Cerebellar nuclear complex (tissue), 1 donor: ENCODE measurements at regions not wholly inside any gene's neighbourhood (a gene's known extent, or its start where the extent isn't known, plus 50 kb on each side); places are given as distances from the start of the nearest gene placed in this dataset.

Source experiments
- DNase-seq, 2 experiments: peaks; one replicate each; lab custom pipeline; 2025; lab: John Stamatoyannopoulos, UW

DNA sequence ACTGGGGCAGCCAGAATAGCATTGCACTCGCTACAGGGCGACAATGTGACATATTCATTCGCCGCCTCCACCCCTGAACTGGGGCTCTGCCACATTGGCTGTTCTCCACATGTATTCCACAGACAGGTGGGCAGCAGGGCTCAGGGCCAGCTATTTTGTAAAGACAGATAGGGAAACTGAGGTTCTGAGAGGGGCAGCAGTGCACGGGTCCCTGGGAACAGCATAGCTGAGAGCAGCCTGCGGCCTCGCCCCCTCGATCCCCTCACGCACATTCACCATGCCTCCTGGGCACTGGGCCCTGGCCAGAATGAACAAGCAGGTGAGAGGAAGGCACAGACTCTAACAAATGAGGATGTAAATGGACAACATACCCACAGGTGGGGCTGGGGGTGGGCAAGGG is 75.0 kb upstream of the SPATA12 start:
- DNase-seq, result no peak

GRCh38 chr3:56983427-56983826 is 77.0 kb upstream of the SPATA12 start:
- DNase-seq, result no peak

GRCh38 chr3:56981445-56982230 is 78.8 kb upstream of the SPATA12 start:
- DNase-seq, result no peak

- DNase-seq, result no peak
Measured at GRCh38 chr3:56980798-56981390, 79.6 kb upstream of the SPATA12 start.

DNA sequence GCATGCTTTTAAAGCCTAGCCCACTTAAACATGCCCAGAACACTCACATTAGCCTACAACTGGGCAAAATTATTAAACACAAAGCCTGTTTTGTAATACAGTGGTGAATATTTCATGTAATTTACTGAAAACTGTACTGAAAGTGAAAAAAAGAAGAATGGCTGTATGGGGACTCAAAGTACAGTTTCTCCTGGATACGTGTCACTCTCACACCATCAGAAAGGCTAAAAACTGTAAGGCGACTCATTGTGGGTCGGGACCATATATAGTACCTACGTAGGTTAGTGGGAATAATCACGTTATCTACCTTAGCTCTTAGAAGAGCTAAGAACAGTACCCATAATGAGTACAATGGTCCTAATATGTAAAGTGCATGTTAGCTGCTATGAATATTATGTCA is 80.2 kb upstream of the SPATA12 start:
- DNase-seq, result no peak

- no peak for DNase-seq
Measured at GRCh38 chr3:56979791-56980190, 80.7 kb upstream of the SPATA12 start.

DNA sequence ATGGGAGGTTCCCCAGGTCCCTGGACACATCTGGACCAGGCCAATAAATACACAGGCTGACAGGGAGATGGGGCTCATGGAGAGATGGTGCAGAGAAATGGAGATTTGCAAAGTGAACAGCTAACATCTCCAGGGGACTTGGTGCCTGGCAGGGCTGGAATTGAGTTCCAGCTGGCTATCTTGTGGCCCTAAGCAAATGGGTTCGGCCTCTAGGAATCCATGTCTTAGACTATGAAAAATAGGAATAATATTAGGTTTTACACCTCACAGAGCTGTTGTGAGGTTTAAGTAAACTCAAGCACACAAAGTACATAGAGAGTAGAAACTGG is 82.9 kb upstream of the SPATA12 start:
- no peak for DNase-seq

DNA sequence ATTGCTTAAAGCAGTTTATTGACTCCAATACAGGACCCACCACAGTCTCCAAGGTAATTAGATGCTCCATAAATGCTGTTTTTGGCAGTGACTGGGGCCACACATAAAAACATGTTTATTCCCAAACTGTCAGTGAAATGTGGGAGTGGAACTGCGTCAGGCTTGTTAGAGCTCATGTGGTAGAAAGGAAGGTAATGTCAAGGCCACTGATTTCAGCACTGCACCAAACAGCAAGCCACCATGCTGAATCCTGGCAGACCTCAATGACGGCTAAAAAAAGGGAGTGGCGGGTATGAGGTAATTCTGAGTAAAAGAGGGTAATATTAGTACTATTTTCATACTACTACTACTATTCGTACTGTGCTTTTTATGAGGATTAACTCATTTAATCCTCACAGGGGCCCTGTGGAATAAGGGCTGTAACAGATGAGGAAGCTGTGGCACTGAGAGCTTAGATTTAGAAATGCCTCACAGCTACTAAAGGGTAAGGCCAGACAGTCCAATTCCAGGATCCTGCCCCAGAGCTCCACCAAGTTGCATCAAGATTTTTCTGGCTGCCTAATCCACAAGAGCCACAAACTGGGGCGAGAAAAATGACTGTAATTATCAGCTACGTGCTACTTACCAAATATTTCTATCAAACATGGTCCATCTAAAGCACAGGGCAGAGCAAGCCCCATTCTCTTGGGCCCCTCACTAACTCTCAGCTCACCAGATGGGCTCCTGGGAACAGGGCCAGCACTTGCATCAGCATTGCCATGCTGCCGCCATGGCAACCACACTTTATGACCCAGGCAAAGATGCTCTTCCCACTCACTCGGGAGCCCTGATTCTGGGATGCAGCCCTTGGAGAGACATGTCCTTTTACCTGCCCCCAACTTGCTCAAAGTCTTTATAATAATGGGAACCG is 83.6 kb upstream of the SPATA12 start:
- DNase-seq, result peak; percentile 5 to 8

DNA sequence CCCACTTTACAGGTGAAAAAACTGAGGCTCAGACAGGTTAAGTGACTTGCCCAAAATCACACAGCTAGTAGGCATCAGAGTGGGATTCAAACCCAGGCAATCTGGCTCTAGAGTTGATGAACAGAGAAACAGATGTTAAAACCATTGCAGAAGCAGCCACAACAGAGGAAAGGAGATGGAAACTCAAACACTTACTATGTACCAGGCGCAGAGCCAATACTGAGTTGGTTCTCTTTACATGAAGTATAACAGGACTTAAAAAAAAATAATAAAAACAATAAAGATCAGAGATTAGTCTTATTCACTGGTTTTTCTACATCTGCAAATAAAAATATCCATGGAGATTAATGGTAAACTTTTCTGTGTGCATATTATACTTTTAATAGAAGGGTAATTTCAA is 84.9 kb upstream of the SPATA12 start:
- DNase-seq, result no peak

GRCh38 chr3:56974247-56974930 is 86.1 kb upstream of the SPATA12 start:
- DNase-seq, result no peak

- DNase-seq, result no peak
Measured at GRCh38 chr3:56971816-56972215, 88.6 kb upstream of the SPATA12 start.

DNA sequence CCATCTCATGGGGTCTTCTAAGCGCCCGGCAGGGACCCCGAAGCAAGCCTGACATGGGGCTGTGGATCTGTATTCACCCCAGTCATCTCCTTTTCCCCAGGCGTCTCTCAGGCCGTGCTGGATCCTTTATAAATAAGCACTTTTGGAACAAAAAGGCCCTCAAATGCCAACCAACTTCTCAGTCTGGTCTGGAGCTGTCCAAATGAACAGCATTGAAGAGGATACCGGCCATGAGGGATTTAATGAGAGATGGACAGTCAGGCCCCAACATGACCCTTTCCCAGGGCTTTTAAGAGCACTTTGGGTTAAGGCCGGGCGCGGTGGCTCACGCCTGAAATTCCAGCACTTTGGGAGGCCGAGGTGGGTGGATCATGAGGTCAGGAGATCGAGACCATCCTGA is 89.2 kb upstream of the SPATA12 start:
- no peak for DNase-seq

- DNase-seq, result no peak
Measured at GRCh38 chr3:56970461-56970879, 90.0 kb upstream of the SPATA12 start.

GRCh38 chr3:56969851-56970250 is 90.6 kb upstream of the SPATA12 start:
- DNase-seq, result no peak

DNA sequence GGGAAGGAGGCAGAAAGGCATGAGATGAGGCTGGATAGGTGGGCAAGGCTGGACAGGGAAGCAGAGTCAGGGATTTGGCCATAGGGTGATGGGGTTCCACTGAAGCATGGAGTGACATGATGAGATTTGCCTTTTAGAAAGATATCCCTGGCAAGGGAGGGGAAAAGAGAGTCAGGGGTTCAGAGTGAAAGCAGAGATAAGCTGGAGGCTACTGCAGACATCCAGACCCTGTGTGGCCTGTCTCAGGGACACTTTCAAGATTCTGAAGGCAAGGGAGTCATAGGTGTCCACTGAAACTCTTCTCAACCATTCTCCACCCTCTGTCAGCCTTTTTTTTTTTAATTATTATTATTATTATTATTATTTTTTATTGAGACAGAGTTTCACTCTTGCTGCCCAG is 94.0 kb upstream of the SPATA12 start:
- DNase-seq, result no peak

DNA sequence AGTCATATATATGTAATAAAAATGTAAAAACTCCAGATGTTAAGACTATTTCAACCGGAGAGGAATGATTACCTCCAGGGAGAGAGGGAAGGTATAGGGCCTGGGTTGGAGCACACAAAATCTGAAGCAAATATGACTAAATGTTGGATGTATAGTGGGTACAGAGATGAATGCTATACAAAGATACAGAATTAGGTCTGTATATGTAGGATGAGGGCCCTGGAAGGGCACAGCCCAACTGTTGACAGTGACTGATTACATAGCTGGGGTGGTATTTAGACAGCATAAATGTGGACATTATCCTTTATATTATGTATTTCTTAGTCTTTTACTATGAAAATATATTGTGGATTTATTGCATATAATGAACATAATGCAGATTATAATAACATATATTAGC is 94.4 kb upstream of the SPATA12 start:
- DNase-seq, result no peak

GRCh38 chr3:56962922-56963321 is 97.5 kb upstream of the SPATA12 start:
- DNase-seq, result no peak

GRCh38 chr3:56962206-56962605 is 98.3 kb upstream of the SPATA12 start:
- DNase-seq, result no peak

GRCh38 chr3:56960234-56960917 is 100.1 kb upstream of the SPATA12 start:
- DNase-seq, result no peak

DNA sequence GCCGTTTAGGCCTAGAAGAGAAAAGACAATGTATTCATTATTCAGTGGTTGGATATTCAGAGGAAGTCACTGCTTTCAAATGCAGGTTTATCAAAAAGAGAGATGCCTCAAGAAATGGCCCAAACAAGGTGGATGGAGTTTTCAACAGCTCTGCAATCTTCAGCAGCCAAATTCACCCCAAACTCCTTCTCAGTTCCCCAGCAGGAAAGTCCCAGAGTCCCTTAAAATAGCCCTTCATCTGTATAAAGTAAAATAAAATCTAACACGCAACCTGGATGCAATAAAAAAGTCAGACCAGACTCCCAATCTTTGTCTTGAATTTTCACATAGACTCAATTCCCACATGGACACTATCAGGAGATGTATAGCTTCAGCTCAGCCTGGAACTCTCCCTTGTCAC is 101.6 kb upstream of the SPATA12 start:
- DNase-seq, result no peak

- DNase-seq, result no peak
Measured at GRCh38 chr3:56957522-56957921, 102.9 kb upstream of the SPATA12 start.

DNA sequence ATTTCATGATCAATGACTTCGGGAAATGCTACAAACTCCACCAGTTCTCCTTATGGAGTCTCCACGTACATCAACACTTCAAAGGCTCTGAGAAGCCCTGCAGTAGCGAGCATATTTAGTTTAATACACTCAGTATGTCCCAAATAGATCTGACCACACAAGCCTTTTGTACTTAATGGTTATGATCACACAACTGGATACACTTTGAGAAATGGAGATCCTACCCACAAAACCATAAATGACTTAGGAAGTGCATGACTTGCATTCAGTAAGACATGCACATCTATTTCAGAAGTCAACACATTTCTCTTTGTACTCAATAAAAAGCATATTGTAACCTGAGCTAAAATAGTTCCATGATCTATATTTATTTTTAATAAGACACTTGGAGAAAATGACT is 103.6 kb upstream of the SPATA12 start:
- no peak for DNase-seq
